ENCODE measurements at regions not wholly inside any gene's neighbourhood (a gene's known extent, or its start where the extent isn't known, plus 50 kb on each side); places are given as distances from the start of the nearest gene placed in this dataset.
A peak's percentile ranks its signal among the peaks of the same experiment; 100 is the strongest.

GRCh38 chr4:151555151-151555945 lies 146.4 kb downstream of the FHIP1A start (continued):
- no peak for TF ChIP-seq VEZF1 (CRISPR knock-in tag; IDR thresholded peaks at IDR 0.05)
- TF ChIP-seq NFE2L1 (tag; IDR thresholded peaks at IDR 0.05; ENCODE audit: borderline replicate concordance, low read depth): no peak
- TF ChIP-seq SAFB2 (IDR thresholded peaks at IDR 0.05; ENCODE audit: borderline replicate concordance, low read depth, low read length, severe bottlenecking): no peak
- TF ChIP-seq ZSCAN29 (IDR thresholded peaks at IDR 0.05): no peak

- no peaks in the 10 kb centered on the region for H3K27me3 ChIP-seq (ENCODE audit: control insufficient read depth in 2 of 2, insufficient read depth in 2 of 2, low read length in 2 of 2)
- no peaks in the 10 kb centered on the region for H3K9me1 ChIP-seq (ENCODE audit: control insufficient read depth, insufficient read depth, low read length)
- FAIRE-seq (no peak), DNase-seq (ENCODE audit: extremely low read depth in 1 of 4, low spot score in 3 of 4) (no peak), ATAC-seq (no peak)
- H2AFZ ChIP-seq (ENCODE audit: low read depth, low read length): no peak overlapping the region
- H3K4me3 ChIP-seq: no peak overlapping the region
- no peaks in the 10 kb centered on the region for H3K79me2 ChIP-seq (ENCODE audit: control insufficient read depth, insufficient read depth, low read length)
- intact Hi-C loops (cut with micrococcal nuclease) (no loop called here), in situ Hi-C loops (cut with MboI) (no loop called here)
- WGBS (ENCODE audit: insufficient coverage, low coverage, missing lambda C conversion rate): 0% methylated on average over 3 of the region's 3 CpGs
- TF ChIP-seq CEBPB (tag; IDR thresholded peaks at IDR 0.05) (peak; percentile 51; the same call in 1 of the 2 replicates), SMAD1 (IDR thresholded peaks at IDR 0.05; ENCODE audit: low read depth, low read length, partially characterized antibody) (no peak), CEBPG (CRISPR knock-in tag; IDR thresholded peaks at IDR 0.05) (no peak), CEBPG (tag; conservative IDR thresholded peaks at IDR 0.05 in 1 of 2, IDR thresholded peaks at IDR 0.05 in 1 of 2) (peak in 1 of 2 experiments; percentile 39; a peak in 1 of 4 replicates)
- H3K36me3 ChIP-seq (ENCODE audit: control insufficient read depth, insufficient read depth, low read length): no peaks in the 10 kb centered on the region
- CTCF ChIA-PET (ENCODE audit: low intra/inter-chr PET ratio): no interaction called here
- no TSS peak for BruUV-seq (replicated peaks)
- no peaks in the 10 kb centered on the region for H4K20me1 ChIP-seq (replicated peaks; ENCODE audit: control insufficient read depth, insufficient read depth, low read length)
- no peak overlapping the region for H3K27ac ChIP-seq (ENCODE audit: extremely low read depth, low read depth, low read length)
- H3K9ac ChIP-seq (ENCODE audit: insufficient read depth in 1 of 2, low read depth in 2 of 2, low read length in 2 of 2): no peak overlapping the region
- no peak overlapping the region for H3K4me2 ChIP-seq (ENCODE audit: insufficient read depth, low read length)
- POLR2A ChIA-PET: interaction anchor here (1.7 kb wide), 1 partner anchor 18 kb away, joined by 4 read pairs; no protein-coding TSS in a partner anchor
- H3K4me1 ChIP-seq (replicated peaks in 1 of 2; ENCODE audit: control insufficient read depth in 2 of 2, insufficient read depth in 2 of 2, low read length in 2 of 2): no peaks in the 10 kb centered on the region
- H3K9me3 ChIP-seq (replicated peaks; ENCODE audit: control insufficient read depth, insufficient read depth, low read depth, low read length): no peaks in the 10 kb centered on the region
Observed at GRCh38 chr4:151558496-151559113, 149.6 kb downstream of the FHIP1A start.
